ENCODE measurements at regions not wholly inside any gene's neighbourhood (a gene's known extent, or its start where the extent isn't known, plus 50 kb on each side); places are given as distances from the start of the nearest gene placed in this dataset.

GRCh38 chr22:22082229-22082835 lies 99.7 kb upstream of the TOP3B start:
- TF ChIP-seq FOS (IDR thresholded peaks at IDR 0.05; ENCODE audit: borderline replicate concordance, insufficient read depth, low read length) (no peak), CTCF (IDR thresholded peaks at IDR 0.05; ENCODE audit: extremely low read depth in 1 of 2, insufficient read depth in 1 of 2, low read depth in 1 of 2, low read length in 2 of 2) (no peak), POLR2A (IDR thresholded peaks at IDR 0.05; ENCODE audit: low read depth, low read length) (no peak), EZH2 (IDR thresholded peaks at IDR 0.05; ENCODE audit: borderline replicate concordance, low read depth, low read length, severe bottlenecking) (no peak)

All from endothelial cell of umbilical vein (primary cell).